ENCODE measurements at regions not wholly inside any gene's neighbourhood (a gene's known extent, or its start where the extent isn't known, plus 50 kb on each side); places are given as distances from the start of the nearest gene placed in this dataset.

GRCh38 chr3:141669434-141669833, 68.7 kb upstream of the RNF7 start:
- no peak for DNase-seq

- no peak for DNase-seq
These were observed 60.4 kb upstream of the RNF7 start for GRCh38 chr3:141677701-141678100.

- DNase-seq, result peak; percentile 36
These were observed 57.3 kb upstream of the RNF7 start for GRCh38 chr3:141680620-141681389.

GRCh38 chr3:141681390-141681780, 56.7 kb upstream of the RNF7 start:
- no peak for DNase-seq

- DNase-seq, result no peak
These were observed 56.1 kb upstream of the RNF7 start for GRCh38 chr3:141682007-141682406.

GRCh38 chr3:141682921-141683320, 55.2 kb upstream of the RNF7 start:
- DNase-seq, result no peak

- no peak for DNase-seq
These were observed 53.3 kb upstream of the RNF7 start for GRCh38 chr3:141684758-141685157.

GRCh38 chr3:141686466-141687291, 51.4 kb upstream of the RNF7 start:
- DNase-seq, result peak; percentile 84
